ENCODE measurements at regions not wholly inside any gene's neighbourhood (a gene's known extent, or its start where the extent isn't known, plus 50 kb on each side); places are given as distances from the start of the nearest gene placed in this dataset.

DNA sequence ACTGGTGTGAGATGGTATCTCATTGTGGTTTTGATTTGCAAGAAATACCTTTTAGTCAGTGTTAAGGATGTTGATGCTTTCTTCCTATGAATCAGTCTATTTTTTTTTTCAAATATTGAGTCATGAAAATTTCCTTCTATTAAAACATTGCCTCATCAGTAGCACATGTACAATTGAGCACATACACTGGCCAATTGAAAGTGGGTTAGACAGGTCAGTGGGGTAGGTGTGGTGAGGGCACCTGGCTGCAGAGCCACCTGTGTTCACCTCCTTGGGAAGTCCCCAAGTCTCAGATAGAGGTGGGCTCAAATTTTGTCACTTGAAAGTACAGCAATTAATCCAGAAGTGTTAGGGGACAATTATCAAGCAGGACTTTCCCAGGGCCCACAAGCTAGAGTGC lies 243.7 kb downstream of the SPRY1 start:
- Histone ChIP-seq H3K27me3 (no peaks in the 10 kb centered on the region), H3K27ac (no peak overlapping the region), H3K4me1 (no peaks in the 10 kb centered on the region), H3K9me3 (no peaks in the 10 kb centered on the region), H3K36me3 (no peaks in the 10 kb centered on the region), H3K4me3 (no peak overlapping the region)
- TF ChIP-seq, protein P1, sequence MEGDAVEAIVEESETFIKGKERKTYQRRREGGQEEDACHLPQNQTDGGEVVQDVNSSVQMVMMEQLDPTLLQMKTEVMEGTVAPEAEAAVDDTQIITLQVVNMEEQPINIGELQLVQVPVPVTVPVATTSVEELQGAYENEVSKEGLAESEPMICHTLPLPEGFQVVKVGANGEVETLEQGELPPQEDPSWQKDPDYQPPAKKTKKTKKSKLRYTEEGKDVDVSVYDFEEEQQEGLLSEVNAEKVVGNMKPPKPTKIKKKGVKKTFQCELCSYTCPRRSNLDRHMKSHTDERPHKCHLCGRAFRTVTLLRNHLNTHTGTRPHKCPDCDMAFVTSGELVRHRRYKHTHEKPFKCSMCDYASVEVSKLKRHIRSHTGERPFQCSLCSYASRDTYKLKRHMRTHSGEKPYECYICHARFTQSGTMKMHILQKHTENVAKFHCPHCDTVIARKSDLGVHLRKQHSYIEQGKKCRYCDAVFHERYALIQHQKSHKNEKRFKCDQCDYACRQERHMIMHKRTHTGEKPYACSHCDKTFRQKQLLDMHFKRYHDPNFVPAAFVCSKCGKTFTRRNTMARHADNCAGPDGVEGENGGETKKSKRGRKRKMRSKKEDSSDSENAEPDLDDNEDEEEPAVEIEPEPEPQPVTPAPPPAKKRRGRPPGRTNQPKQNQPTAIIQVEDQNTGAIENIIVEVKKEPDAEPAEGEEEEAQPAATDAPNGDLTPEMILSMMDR (IDR thresholded peaks at IDR 0.05): no peak
- no peak for TF ChIP-seq EP300 (IDR thresholded peaks at IDR 0.05)
- TF ChIP-seq POLR2A (IDR thresholded peaks at IDR 0.05): no peak
- DNase-seq (ENCODE audit: low spot score in 2 of 2): no peak

DNA sequence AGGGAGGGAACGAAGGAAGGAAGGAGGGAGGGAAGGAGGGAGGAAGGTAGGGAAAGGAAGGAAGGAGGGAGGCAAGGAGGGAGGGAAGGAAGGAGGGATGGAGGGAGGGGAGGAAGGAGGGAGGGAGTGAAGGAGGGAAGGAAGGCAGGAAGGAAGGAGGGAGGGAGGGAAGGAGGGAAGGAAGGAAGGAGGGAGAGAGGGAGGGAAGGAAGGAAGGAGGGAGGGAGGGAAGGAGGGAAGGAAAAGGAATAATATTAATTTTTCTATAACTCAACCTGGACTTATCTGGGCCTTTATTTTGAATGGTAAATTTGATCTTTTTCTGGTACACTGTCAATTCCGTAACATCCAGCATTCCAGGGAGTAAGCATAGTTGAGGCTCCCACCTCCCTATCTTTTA lies 244.2 kb downstream of the SPRY1 start:
- H3K4me3 ChIP-seq: no peak overlapping the region
- no peak overlapping the region for H3K27ac ChIP-seq
- no peaks in the 10 kb centered on the region for H3K36me3 ChIP-seq
- no peaks in the 10 kb centered on the region for H3K27me3 ChIP-seq
- H3K4me1 ChIP-seq: no peaks in the 10 kb centered on the region
- WGBS: 87% methylated on average over 2 of the region's 2 CpGs
- no peaks in the 10 kb centered on the region for H3K9me3 ChIP-seq
- TF ChIP-seq POLR2AphosphoS5 (IDR thresholded peaks at IDR 0.05): no peak
- no peak for TF ChIP-seq POLR2A (IDR thresholded peaks at IDR 0.05)
- no peak for DNase-seq (ENCODE audit: low spot score in 2 of 2)

DNA sequence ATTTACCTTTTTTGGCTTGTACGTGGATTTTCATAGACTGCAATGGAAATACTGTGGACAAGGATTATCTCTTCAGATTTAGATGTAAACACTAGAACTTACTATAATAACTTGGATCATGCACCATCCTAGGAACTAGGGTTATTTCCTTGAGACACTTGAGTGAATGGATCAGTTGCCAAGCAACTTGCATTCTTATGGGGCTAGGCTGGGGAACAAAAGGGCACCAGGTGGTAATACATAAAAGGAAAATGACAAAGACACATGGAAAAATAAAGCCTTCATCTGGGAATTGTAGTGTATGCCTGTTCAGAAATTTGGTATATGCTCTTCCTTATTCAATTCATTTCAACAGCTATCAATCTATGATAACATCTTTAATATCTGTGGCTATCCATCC lies 247.1 kb downstream of the SPRY1 start:
- Histone ChIP-seq H3K36me3 (no peaks in the 10 kb centered on the region), H3K4me3 (no peak overlapping the region), H3K27me3 (no peaks in the 10 kb centered on the region), H3K9me3 (no peaks in the 10 kb centered on the region), H3K27ac (no peak overlapping the region), H3K4me1 (no peaks in the 10 kb centered on the region)
- DNase-seq (ENCODE audit: low spot score in 2 of 2): no peak
- TF ChIP-seq, protein P1 (IDR thresholded peaks at IDR 0.05): no peak
- TF ChIP-seq POLR2AphosphoS5 (IDR thresholded peaks at IDR 0.05) (no peak), POLR2A (IDR thresholded peaks at IDR 0.05) (no peak), EP300 (IDR thresholded peaks at IDR 0.05) (no peak)
- 95% methylated on average over 1 of the region's 1 CpG for WGBS

DNA sequence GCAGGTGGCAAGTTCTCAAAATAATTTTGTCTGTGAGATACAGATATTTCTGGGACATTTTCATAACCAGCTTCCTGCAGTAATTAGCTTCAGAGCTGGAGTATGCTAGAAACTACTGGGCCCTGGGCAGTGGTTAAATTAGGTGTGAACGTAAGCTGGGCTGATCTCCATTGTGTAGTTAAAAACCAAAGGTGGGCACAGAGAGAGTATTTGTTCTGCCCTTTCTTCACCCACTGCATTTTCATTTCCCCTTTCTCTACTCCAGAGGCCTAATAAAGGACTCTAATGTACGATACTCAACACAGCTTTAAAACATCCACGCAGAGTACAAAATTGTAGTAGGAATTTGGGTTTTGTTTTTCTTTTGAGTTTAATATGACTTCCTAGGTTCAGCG lies 252.7 kb downstream of the SPRY1 start:
- Histone ChIP-seq H3K4me3 (no peak overlapping the region), H3K9me3 (no peaks in the 10 kb centered on the region), H3K27ac (peak overlapping the region; percentile 84), H3K36me3 (no peaks in the 10 kb centered on the region), H3K4me1 (peaks cover 42% of the 10 kb centered on the region), H3K27me3 (no peaks in the 10 kb centered on the region)
- no peak for DNase-seq (ENCODE audit: low spot score in 2 of 2)
- 40% methylated on average over 4 of the region's 4 CpGs for WGBS
- TF ChIP-seq, protein P1 (IDR thresholded peaks at IDR 0.05): no peak
- TF ChIP-seq POLR2AphosphoS5 (IDR thresholded peaks at IDR 0.05) (no peak), POLR2A (IDR thresholded peaks at IDR 0.05) (no peak), EP300 (IDR thresholded peaks at IDR 0.05) (no peak)

DNA sequence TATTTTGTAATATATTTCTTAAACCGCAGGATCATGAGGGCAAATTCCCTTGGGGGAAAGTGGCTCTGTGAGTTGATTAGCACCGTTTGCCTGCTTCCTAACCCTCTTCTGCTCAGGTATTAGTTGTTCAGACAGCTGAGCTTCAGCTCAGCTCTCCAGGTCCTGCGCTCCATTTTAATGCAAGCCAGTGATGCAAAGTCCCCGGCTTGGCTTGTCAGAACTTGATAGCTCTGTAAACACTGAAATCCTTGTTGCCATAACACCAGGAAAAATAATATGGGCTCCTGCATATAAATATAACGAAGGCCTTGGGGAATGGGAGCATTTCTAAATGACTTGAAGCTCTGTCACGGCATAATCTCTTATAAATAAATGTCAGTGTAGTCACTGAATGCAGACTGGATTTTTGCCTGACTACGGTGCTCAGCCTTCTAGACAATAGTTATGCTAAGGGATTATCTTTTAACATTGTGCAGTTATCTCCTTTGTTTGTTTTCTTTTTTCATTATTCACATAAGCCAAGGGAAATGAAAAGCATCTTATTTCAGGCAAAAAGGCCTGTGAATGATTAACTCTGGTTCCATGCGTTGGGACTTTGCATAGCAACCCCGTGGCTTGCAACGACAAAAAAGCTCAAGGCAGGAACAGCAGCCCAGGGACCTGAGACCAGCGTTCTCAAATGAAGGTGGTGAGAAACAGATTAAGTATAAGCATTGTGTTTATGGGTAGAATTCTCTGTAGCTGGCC lies 253.2 kb downstream of the SPRY1 start:
- no peaks in the 10 kb centered on the region for H3K27me3 ChIP-seq
- WGBS: 20% methylated on average over 11 of the region's 11 CpGs
- H3K4me1 ChIP-seq: peaks cover 42% of the 10 kb centered on the region
- no peaks in the 10 kb centered on the region for H3K36me3 ChIP-seq
- H3K27ac ChIP-seq: peak overlapping the region; percentile 84
- TF ChIP-seq, protein P1 (IDR thresholded peaks at IDR 0.05): no peak
- TF ChIP-seq POLR2A (IDR thresholded peaks at IDR 0.05) (no peak), POLR2AphosphoS5 (IDR thresholded peaks at IDR 0.05) (peak in 1 of 3 donors; percentile 30), EP300 (IDR thresholded peaks at IDR 0.05) (no peak)
- peak in 1 of 2 donors; percentile 71 for DNase-seq (ENCODE audit: low spot score in 2 of 2)
- peak overlapping the region; percentile 7 for H3K4me3 ChIP-seq
- no peaks in the 10 kb centered on the region for H3K9me3 ChIP-seq

DNA sequence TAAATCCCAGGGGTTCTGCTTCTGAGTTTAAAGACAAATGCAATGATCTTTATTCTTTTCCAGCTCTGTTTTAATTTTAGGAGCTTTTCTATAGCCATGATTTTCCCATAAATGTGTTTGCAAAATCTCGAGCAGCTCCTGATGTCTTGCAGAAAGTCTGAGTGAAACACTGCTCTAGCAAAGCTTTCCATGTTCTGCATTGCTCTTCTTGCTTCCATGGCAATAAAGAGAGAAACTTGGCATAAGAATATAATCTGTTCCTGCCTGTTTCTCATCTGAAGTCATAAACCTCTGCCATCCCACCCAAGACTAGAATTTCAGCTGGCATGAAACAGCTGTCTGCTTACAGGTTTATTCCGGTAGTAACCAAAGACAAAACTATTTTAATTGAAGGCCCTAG lies 254.5 kb downstream of the SPRY1 start:
- WGBS: 34% methylated on average over 2 of the region's 2 CpGs
- no peaks in the 10 kb centered on the region for H3K9me3 ChIP-seq
- peak overlapping the region; percentile 84 for H3K27ac ChIP-seq
- peaks cover 42% of the 10 kb centered on the region for H3K4me1 ChIP-seq
- no peak overlapping the region for H3K4me3 ChIP-seq
- no peak for TF ChIP-seq POLR2A (IDR thresholded peaks at IDR 0.05)
- peak in 1 of 3 donors; percentile 60 for TF ChIP-seq POLR2AphosphoS5 (IDR thresholded peaks at IDR 0.05)
- TF ChIP-seq, protein P1 (IDR thresholded peaks at IDR 0.05): no peak
- no peak for TF ChIP-seq EP300 (IDR thresholded peaks at IDR 0.05)
- DNase-seq (ENCODE audit: low spot score in 2 of 2): no peak
- no peaks in the 10 kb centered on the region for H3K36me3 ChIP-seq
- H3K27me3 ChIP-seq: no peaks in the 10 kb centered on the region

All from suprapubic skin (tissue), 4 donors.